ENCODE measurements at regions not wholly inside any gene's neighbourhood (a gene's known extent, or its start where the extent isn't known, plus 50 kb on each side); places are given as distances from the start of the nearest gene placed in this dataset.

DNA sequence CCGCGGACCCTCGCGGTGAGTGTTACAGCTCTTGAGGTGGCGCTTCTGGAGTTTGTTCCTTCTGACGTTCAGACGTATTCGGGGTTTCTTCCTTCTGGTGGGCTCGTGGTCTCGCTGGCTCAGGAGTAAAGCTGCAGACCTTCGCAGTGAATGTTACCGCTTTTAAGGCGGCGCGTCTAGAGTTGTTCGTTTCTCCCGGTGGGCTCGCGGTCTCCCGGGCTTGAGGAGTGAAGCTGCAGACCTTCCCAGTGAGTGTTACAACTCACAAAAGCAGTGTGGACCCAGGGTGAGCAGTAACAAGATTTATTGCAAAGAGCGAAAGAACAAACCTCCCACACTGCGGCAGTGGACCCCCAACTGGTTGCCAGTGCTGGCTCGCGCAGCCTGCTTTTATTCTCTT lies 177.1 kb downstream of the UACA start:
- intact Hi-C loops (cut with DNase I): no loop called here
- TF ChIP-seq, protein P1, sequence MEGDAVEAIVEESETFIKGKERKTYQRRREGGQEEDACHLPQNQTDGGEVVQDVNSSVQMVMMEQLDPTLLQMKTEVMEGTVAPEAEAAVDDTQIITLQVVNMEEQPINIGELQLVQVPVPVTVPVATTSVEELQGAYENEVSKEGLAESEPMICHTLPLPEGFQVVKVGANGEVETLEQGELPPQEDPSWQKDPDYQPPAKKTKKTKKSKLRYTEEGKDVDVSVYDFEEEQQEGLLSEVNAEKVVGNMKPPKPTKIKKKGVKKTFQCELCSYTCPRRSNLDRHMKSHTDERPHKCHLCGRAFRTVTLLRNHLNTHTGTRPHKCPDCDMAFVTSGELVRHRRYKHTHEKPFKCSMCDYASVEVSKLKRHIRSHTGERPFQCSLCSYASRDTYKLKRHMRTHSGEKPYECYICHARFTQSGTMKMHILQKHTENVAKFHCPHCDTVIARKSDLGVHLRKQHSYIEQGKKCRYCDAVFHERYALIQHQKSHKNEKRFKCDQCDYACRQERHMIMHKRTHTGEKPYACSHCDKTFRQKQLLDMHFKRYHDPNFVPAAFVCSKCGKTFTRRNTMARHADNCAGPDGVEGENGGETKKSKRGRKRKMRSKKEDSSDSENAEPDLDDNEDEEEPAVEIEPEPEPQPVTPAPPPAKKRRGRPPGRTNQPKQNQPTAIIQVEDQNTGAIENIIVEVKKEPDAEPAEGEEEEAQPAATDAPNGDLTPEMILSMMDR (IDR thresholded peaks at IDR 0.05): no peak
- H3K4me1 ChIP-seq: peaks cover 0 to 6% of the 10 kb centered on the region in 2 donors
- H3K27ac ChIP-seq: no peak overlapping the region
- no peak overlapping the region for H3K4me3 ChIP-seq
- no peak for ATAC-seq
- DNase-seq: no peak
- H3K36me3 ChIP-seq: no peaks in the 10 kb centered on the region
- no peaks in the 10 kb centered on the region for H3K9me3 ChIP-seq
- H3K27me3 ChIP-seq: peaks cover 13 to 24% of the 10 kb centered on the region in 2 donors

DNA sequence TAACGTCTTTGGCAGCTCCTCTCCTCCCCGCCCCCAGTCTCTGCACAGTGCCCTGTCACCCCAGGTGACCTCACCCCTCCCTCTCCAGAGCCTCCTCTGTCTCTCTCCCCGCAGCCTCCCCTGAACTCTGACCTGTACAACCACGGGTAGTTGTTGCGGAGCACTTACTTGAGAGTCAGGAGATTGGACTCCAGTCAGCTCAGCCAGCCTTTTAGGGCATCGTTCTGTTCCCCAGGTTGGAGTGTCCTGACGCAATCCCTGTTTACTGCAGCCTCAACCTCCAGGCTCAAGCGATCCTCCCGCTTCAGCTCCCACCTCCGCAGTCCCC lies 177.7 kb downstream of the UACA start:
- no peaks in the 10 kb centered on the region for H3K36me3 ChIP-seq
- no peak for ATAC-seq
- H3K4me3 ChIP-seq: no peak overlapping the region
- TF ChIP-seq, protein P1 (IDR thresholded peaks at IDR 0.05): no peak
- H3K27ac ChIP-seq: no peak overlapping the region
- no peaks in the 10 kb centered on the region for H3K9me3 ChIP-seq
- peaks cover 13 to 24% of the 10 kb centered on the region in 2 donors for H3K27me3 ChIP-seq
- no peak for DNase-seq
- intact Hi-C loops (cut with DNase I): no loop called here
- H3K4me1 ChIP-seq: peaks cover 0 to 6% of the 10 kb centered on the region in 2 donors

DNA sequence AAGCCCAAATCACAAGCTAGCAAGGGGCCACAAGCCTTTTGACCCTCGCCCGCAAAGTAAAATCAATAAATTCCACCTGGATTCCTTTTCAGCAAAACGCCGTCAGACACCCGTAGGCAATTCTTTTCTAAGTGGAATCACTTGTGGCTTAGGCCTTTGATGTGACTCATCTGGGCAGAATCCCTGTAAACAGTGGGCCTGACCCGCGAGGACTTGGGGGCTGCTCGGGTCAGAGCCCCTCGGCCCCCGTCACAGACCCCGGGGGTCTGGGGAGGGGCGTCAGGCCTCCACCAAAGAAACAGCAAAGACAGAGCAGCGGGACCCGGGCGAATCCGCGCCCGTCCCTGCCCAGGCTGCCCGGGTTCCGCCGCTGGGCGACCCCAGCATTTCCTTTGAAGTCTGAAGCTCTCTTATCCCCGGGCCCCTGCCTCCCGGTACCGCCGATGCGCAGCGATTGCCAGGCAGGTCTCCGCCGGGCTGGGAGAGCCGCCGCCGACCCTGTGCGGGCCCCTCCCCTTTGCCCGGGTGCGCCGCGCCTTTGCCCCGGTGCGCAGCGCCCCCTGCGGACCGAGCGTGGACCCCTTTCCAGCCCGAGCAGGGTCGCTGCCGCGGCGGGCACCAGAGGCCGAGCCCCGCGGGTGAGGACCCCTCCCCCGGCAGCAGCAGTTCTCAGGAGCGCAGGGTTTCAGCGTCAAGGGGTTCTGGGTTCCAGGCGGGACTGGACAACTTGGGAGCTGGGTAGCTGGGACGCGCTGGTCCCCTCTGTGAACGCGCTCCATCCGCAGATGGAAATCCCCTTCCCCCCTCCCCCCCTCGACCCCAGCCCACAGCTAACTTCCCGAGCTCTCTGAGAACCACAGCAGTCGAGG lies 178.3 kb downstream of the UACA start:
- no peak overlapping the region for H3K27ac ChIP-seq
- intact Hi-C loops (cut with DNase I): no loop called here
- H3K27me3 ChIP-seq: peaks cover 13 to 30% of the 10 kb centered on the region in 2 donors
- no peaks in the 10 kb centered on the region for H3K36me3 ChIP-seq
- no peak overlapping the region for H3K4me3 ChIP-seq
- peak; percentile 49 for ATAC-seq
- H3K4me1 ChIP-seq: peaks cover 0 to 9% of the 10 kb centered on the region in 2 donors
- peak in 1 of 4 donors; percentile 36 for DNase-seq
- TF ChIP-seq, protein P1 (IDR thresholded peaks at IDR 0.05): peak; percentile 14 to 28
- no peaks in the 10 kb centered on the region for H3K9me3 ChIP-seq

DNA sequence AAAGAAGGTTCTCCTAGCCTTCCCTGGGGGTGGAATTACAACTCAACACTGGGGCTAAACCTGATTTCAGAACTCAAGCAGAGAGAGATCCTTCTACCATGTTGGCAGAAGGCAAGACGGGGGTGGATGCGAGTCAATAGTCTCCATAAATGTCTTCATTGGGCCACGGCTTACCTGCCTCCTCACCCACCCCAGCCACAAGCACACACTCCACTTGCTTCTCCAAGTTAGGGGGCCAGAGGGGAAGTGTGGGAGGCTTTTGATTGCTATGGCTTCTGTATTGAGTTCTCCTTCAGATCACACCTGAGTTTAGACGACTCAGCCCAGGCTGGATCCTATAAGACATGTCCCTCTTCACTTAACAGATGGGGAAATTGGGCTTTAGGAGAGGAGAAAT lies 178.9 kb downstream of the UACA start:
- no peaks in the 10 kb centered on the region for H3K36me3 ChIP-seq
- H3K27ac ChIP-seq: no peak overlapping the region
- TF ChIP-seq, protein P1 (IDR thresholded peaks at IDR 0.05): no peak
- intact Hi-C loops (cut with DNase I): no loop called here
- DNase-seq (no peak), ATAC-seq (no peak)
- H3K9me3 ChIP-seq: no peaks in the 10 kb centered on the region
- H3K4me3 ChIP-seq: no peak overlapping the region
- H3K4me1 ChIP-seq: peaks cover 0 to 9% of the 10 kb centered on the region in 2 donors
- H3K27me3 ChIP-seq: peaks cover 13 to 37% of the 10 kb centered on the region in 2 donors

DNA sequence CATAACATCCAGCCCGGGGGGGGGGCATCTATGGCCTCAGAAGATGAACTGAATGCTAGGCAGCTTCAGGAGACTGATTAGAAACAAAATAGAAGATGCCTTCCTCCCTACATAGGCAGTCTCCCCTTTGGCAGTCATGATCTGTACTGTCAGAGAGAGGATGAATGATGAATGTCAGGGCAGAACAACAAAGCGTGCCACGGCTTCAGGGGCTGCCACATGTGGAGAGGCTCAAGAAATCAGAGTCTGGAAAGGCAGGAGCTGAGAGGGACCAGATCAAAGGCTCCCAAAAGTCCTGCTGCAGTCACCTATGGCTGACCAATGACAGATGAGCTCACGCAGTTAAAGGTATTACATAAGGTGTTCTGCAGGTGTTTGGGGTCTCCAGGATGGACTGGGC lies 180.4 kb downstream of the UACA start:
- intact Hi-C loops (cut with DNase I): no loop called here
- no peak for DNase-seq
- no peak overlapping the region for H3K4me3 ChIP-seq
- TF ChIP-seq, protein P1 (IDR thresholded peaks at IDR 0.05): no peak
- H3K27me3 ChIP-seq: peaks cover 13 to 40% of the 10 kb centered on the region in 2 donors
- no peak overlapping the region for H3K27ac ChIP-seq
- no peaks in the 10 kb centered on the region for H3K36me3 ChIP-seq
- H3K9me3 ChIP-seq: no peaks in the 10 kb centered on the region
- peaks cover 0 to 9% of the 10 kb centered on the region in 2 donors for H3K4me1 ChIP-seq
- ATAC-seq: no peak
